K562 (cell line): ENCODE measurements at regions not wholly inside any gene's neighbourhood (a gene's known extent, or its start where the extent isn't known, plus 50 kb on each side); places are given as distances from the start of the nearest gene placed in this dataset.

ENCODE experiments used
- ATAC-seq: fragments of 200-7000 bp; cut with Tn5 transposase; 3 replicates; pipeline ENCODE4 v1.9.1; 2020; ENCODE audit warnings: moderate library complexity
- BruUV-seq: library from RNA; stranded (reverse); fragments of 400-500 nt; replicated peaks from 2 replicates; lab custom pipeline; 2021; lab: Mats Ljungman, UMichigan
- CTCF ChIA-PET: fragments of 300-600 bp; formaldehyde crosslinking; extraction: SDS; loops from one replicate; lab custom pipeline; 2021; ENCODE audit warnings: low intra/inter-chr PET ratio; lab: Yijun Ruan, JAX
- POLR2A ChIA-PET: fragments of 300-600, 350-650 bp; sonication (Branson Sonifier 250); formaldehyde crosslinking; extraction: SDS; loops from one replicate; lab custom pipeline; 2021; ENCODE audit warnings: antibody characterized with exemption, inconsistent platforms; lab: Yijun Ruan, JAX
- DNase-seq, 4 experiments: peaks; one replicate each; pipeline versions ENCODE4 v3.0.0 to v3.0.0-alpha.2; 2011 to 2018; ENCODE audit warnings: low spot score in 3 of 4, mixed read lengths in 3 of 4; ENCODE audit errors: extremely low read depth in 1 of 4
- FAIRE-seq: peaks from 2 replicates; lab custom pipeline; 2011; peaks lifted over from hg19 to GRCh38; lab: Jason Lieb, UNC
- H2AFZ ChIP-seq: 2 replicates; pipeline ENCODE4 v1.6.0; 2011; ENCODE audit warnings: low read depth, low read length, control low read depth, inconsistent platforms
- H3K27ac ChIP-seq: fragments of 200-600 bp; 3 replicates; pipeline ENCODE4 v1.8.0; 2011; ENCODE audit warnings: low read depth, mild to moderate bottlenecking, control low read depth, inconsistent platforms, low read length, moderate library complexity, mixed read lengths; ENCODE audit errors: extremely low read depth
- H3K27me3 ChIP-seq, 2 experiments: fragments of 300-600 bp in 1 of 2; 2 replicates in 1 of 2; 3 replicates in 1 of 2; pipeline versions ENCODE4 v1.6.0 to v1.8.0; 2011; ENCODE audit warnings: inconsistent platforms in 2 of 2, low read length in 2 of 2, mild to moderate bottlenecking in 1 of 2, mixed read lengths in 1 of 2, moderate library complexity in 1 of 2; ENCODE audit not compliant: control insufficient read depth in 2 of 2, insufficient read depth in 2 of 2
- H3K36me3 ChIP-seq: fragments of 300-600 bp; 3 replicates; pipeline ENCODE4 v1.8.0; 2011; ENCODE audit warnings: mild to moderate bottlenecking, low read length, inconsistent platforms; ENCODE audit not compliant: control insufficient read depth, insufficient read depth
- H3K4me1 ChIP-seq, 2 experiments: fragments of 200-600 bp in 1 of 2; replicated peaks in 1 of 2; 2 replicates in 1 of 2; 3 replicates in 1 of 2; pipeline versions ENCODE4 v1.5.1 to v1.8.0; 2011; ENCODE audit warnings: inconsistent platforms in 2 of 2, low read length in 2 of 2, mild to moderate bottlenecking in 1 of 2, mixed read lengths in 1 of 2, moderate library complexity in 1 of 2; ENCODE audit not compliant: control insufficient read depth in 2 of 2, insufficient read depth in 2 of 2
- H3K4me2 ChIP-seq: 2 replicates; pipeline ENCODE4 v1.6.1; 2011; ENCODE audit warnings: low read length, control low read depth, inconsistent platforms, mixed read lengths; ENCODE audit not compliant: insufficient read depth
- H3K4me3 ChIP-seq: fragments of 200-600 bp; sonication (generic), shearing (Covaris generic); 2 replicates; pipeline ENCODE4 v1.5.1; 2016; ENCODE audit warnings: control low read depth, inconsistent platforms
- H3K79me2 ChIP-seq: fragments of 200-600 bp; 3 replicates; pipeline ENCODE4 v1.8.0; 2011; ENCODE audit warnings: low read length, inconsistent platforms; ENCODE audit not compliant: control insufficient read depth, insufficient read depth
- H3K9ac ChIP-seq, 2 experiments: 2 replicates each; pipeline versions ENCODE4 v1.6.0 to v1.6.1; 2011; ENCODE audit warnings: low read depth in 2 of 2, low read length in 2 of 2, control low read depth in 1 of 2, inconsistent platforms in 1 of 2, mild to moderate bottlenecking in 1 of 2, mixed read lengths in 1 of 2; ENCODE audit not compliant: insufficient read depth in 1 of 2
- H3K9me1 ChIP-seq: one replicate; pipeline ENCODE4 v1.6.0; 2011; ENCODE audit warnings: inconsistent platforms, mild to moderate bottlenecking, low read length, moderate library complexity; ENCODE audit not compliant: control insufficient read depth, insufficient read depth
- H3K9me3 ChIP-seq: replicated peaks from 2 replicates; pipeline ENCODE4 v1.5.1; 2011; ENCODE audit warnings: low read depth, low read length, inconsistent platforms; ENCODE audit not compliant: control insufficient read depth, insufficient read depth
- H4K20me1 ChIP-seq: replicated peaks from 2 replicates; pipeline ENCODE4 v1.6.1; 2011; ENCODE audit warnings: low read length, inconsistent platforms, mixed read lengths; ENCODE audit not compliant: control insufficient read depth, insufficient read depth
- SRF ChIP-seq, 2 experiments: fragments of 250-450, 450-650 bp in 1 of 2; sonication (Bioruptor Pico) in 1 of 2; sonication (generic) in 1 of 2; formaldehyde crosslinking; IDR thresholded peaks; 2 replicates each; pipeline versions ENCODE4 v1.5.0 to v1.5.1; 2020 to 2022; ENCODE audit warnings: mild to moderate bottlenecking in 1 of 2, missing genetic modification reagents in 1 of 2
- ZEB2 ChIP-seq: fragments of 450-650 bp; IDR thresholded peaks from 2 replicates; pipeline ENCODE4 v1.6.1; 2016
- ZNF146 ChIP-seq: IDR thresholded peaks from one replicate; pipeline ENCODE4 v1.6.1; 2018; ENCODE audit warnings: missing compliant biosample characterization; ENCODE audit not compliant: unreplicated experiment
- ZNF217 ChIP-seq: sonication (generic); formaldehyde crosslinking; IDR thresholded peaks from 2 replicates; pipeline ENCODE4 v1.8.0; 2022; ENCODE audit warnings: mild to moderate bottlenecking, missing genetic modification reagents
- ZNF263 ChIP-seq: sonication (generic); formaldehyde crosslinking; IDR thresholded peaks from 2 replicates; pipeline ENCODE4 v1.8.0; 2022; ENCODE audit warnings: mild to moderate bottlenecking, missing genetic modification reagents, borderline replicate concordance
- WGBS: fragments of 100-300 bp; shearing (Covaris generic); methylation state at CpG from one replicate; pipeline ENCODE4 v1.1.6; 2016; ENCODE audit warnings: low coverage, mixed read lengths; ENCODE audit not compliant: insufficient coverage; ENCODE audit errors: missing lambda C conversion rate; 5-methylcytosine and 5-hydroxymethylcytosine counted together
- in situ Hi-C: fragments of 300-500 bp; cut with MboI; formaldehyde crosslinking; loops from 4 replicates; pipeline ENCODE4 v1.15.0; 2018; ENCODE audit warnings: inconsistent platforms, mixed read lengths
- intact Hi-C: fragments of 100-400 bp; cut with micrococcal nuclease; formaldehyde crosslinking; loops from 2 replicates; pipeline ENCODE4 v1.14.2; 2022
- TF ChIP-seq, protein P1 (sequence below): fragments of 250-450 bp; sonication (Bioruptor Pico); IDR thresholded peaks from 2 replicates; pipeline ENCODE4 v1.4.0; 2020; ENCODE audit warnings: mild to moderate bottlenecking, moderate library complexity
- TF ChIP-seq, protein P2 (sequence below): fragments of 250-450 bp; sonication (Bioruptor Pico); IDR thresholded peaks from 2 replicates; pipeline ENCODE4 v1.8.0; 2022; ENCODE audit warnings: moderate library complexity, mild to moderate bottlenecking, inconsistent platforms

DNA sequence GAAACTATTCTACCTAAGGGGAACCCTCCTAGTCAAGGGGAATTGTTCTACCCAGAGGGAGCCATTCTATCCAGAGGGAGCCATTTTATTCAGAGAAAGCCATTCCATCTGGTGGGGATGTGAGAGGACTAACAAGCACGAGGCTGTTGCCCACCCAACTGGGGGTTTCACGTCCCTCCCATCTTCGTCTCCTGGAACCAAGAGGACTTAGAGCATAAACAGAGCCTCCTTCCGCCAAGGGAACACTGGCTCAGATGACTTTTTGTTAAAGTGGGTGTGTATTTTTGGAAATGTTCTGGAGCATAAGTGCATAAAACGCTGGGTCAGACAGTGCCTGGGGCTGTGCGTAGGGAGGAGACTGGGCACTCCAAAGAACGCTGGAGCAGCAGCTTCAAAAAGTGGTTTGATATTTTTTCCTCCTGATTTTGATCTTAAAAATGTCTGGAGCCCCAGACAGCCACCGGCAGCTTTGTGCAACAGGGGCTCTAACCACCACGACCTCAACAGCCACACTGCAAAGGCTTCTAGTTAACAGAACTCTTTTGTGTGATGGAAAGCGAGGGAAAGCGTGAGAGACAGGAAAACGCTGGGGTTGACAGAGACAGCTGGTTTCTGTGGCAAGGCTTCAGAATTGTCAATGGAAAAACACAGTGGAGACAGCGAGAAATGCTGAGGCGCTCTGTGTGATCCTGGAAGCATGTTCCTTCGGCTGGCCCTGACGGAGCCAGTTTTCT is 363.6 kb upstream of the CAMK1G start:
- no peaks in the 10 kb centered on the region for H3K79me2 ChIP-seq
- WGBS = 2% methylated on average over 16 of the region's 16 CpGs
- ChIA-PET POLR2A (no interaction called here), CTCF (no interaction called here)
- no peaks in the 10 kb centered on the region for H4K20me1 ChIP-seq
- TF ChIP-seq SRF (CRISPR knock-in tag; IDR thresholded peaks at IDR 0.05) (no peak), ZEB2 (no peak), ZNF146 (CRISPR knock-in tag) (no peak), ZNF217 (CRISPR knock-in tag) (no peak), ZNF263 (no peak)
- TF ChIP-seq, protein P1, sequence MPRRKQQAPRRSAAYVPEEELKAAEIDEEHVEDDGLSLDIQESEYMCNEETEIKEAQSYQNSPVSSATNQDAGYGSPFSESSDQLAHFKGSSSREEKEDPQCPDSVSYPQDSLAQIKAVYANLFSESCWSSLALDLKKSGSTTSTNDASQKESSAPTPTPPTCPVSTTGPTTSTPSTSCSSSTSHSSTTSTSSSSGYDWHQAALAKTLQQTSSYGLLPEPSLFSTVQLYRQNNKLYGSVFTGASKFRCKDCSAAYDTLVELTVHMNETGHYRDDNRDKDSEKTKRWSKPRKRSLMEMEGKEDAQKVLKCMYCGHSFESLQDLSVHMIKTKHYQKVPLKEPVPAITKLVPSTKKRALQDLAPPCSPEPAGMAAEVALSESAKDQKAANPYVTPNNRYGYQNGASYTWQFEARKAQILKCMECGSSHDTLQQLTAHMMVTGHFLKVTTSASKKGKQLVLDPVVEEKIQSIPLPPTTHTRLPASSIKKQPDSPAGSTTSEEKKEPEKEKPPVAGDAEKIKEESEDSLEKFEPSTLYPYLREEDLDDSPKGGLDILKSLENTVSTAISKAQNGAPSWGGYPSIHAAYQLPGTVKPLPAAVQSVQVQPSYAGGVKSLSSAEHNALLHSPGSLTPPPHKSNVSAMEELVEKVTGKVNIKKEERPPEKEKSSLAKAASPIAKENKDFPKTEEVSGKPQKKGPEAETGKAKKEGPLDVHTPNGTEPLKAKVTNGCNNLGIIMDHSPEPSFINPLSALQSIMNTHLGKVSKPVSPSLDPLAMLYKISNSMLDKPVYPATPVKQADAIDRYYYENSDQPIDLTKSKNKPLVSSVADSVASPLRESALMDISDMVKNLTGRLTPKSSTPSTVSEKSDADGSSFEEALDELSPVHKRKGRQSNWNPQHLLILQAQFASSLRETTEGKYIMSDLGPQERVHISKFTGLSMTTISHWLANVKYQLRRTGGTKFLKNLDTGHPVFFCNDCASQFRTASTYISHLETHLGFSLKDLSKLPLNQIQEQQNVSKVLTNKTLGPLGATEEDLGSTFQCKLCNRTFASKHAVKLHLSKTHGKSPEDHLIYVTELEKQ (CRISPR knock-in tag) = no peak
- TF ChIP-seq, protein P2, sequence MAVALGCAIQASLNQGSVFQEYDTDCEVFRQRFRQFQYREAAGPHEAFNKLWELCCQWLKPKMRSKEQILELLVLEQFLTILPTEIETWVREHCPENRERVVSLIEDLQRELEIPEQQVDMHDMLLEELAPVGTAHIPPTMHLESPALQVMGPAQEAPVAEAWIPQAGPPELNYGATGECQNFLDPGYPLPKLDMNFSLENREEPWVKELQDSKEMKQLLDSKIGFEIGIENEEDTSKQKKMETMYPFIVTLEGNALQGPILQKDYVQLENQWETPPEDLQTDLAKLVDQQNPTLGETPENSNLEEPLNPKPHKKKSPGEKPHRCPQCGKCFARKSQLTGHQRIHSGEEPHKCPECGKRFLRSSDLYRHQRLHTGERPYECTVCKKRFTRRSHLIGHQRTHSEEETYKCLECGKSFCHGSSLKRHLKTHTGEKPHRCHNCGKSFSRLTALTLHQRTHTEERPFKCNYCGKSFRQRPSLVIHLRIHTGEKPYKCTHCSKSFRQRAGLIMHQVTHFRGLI (CRISPR knock-in tag) = no peak
- intact Hi-C loops = no loop called here
- H3K4me1 ChIP-seq = no peaks in the 10 kb centered on the region
- H2AFZ ChIP-seq = no peak overlapping the region
- H3K9me3 ChIP-seq = no peaks in the 10 kb centered on the region
- H3K9ac ChIP-seq = no peak overlapping the region
- no peaks in the 10 kb centered on the region for H3K27me3 ChIP-seq
- no TSS peak for BruUV-seq
- no peaks in the 10 kb centered on the region for H3K36me3 ChIP-seq
- in situ Hi-C loops = loop anchor here (25.0 kb wide), 1 partner anchor 1208 kb away; no protein-coding TSS in a partner anchor
- DNase-seq (no peak), ATAC-seq (no peak), FAIRE-seq (no peak)
- H3K4me3 ChIP-seq = no peak overlapping the region
- H3K9me1 ChIP-seq = no peaks in the 10 kb centered on the region
- no peak overlapping the region for H3K4me2 ChIP-seq
- H3K27ac ChIP-seq = no peak overlapping the region
